Astrocyte of the cerebellum (primary cell): ENCODE measurements at regions not wholly inside any gene's neighbourhood (a gene's known extent, or its start where the extent isn't known, plus 50 kb on each side); places are given as distances from the start of the nearest gene placed in this dataset.
A peak's percentile ranks its signal among the peaks of the same experiment; 100 is the strongest.

Experiments used
- DNase-seq: peaks from one replicate; pipeline ENCODE4 v3.0.0-alpha.2; 2011; ENCODE audit warnings: low read depth
- H3K4me3 ChIP-seq: 2 replicates; pipeline ENCODE4 v1.5.1; 2011; ENCODE audit warnings: mild to moderate bottlenecking, low read depth, low read length, moderate library complexity
- CTCF ChIP-seq: IDR thresholded peaks from 2 replicates; pipeline ENCODE4 v1.5.1; 2012; ENCODE audit warnings: low read length, low read depth, moderate library complexity, mild to moderate bottlenecking; ENCODE audit errors: missing control alignments
- in situ Hi-C: cut with HindIII; loops from 2 replicates; pipeline ENCODE4 v1.10.0; 2017; ENCODE audit warnings: low sequenced_read_pairs

GRCh38 chr18:32576296-32576916 is 105.7 kb upstream of the GAREM1 start:
- in situ Hi-C loops = no loop called here
- peak; percentile 75 for TF ChIP-seq CTCF
- H3K4me3 ChIP-seq = no peak overlapping the region
- DNase-seq = peak; percentile 26

GRCh38 chr18:32566960-32567359 is 96.3 kb upstream of the GAREM1 start:
- in situ Hi-C loops = no loop called here
- no peak for DNase-seq
- no peak overlapping the region for H3K4me3 ChIP-seq
- TF ChIP-seq CTCF = no peak

- no peak for TF ChIP-seq CTCF
- DNase-seq = no peak
- H3K4me3 ChIP-seq = no peak overlapping the region
- in situ Hi-C loops = no loop called here
Observed at GRCh38 chr18:32553640-32554365, 83.1 kb upstream of the GAREM1 start.

- no peak for TF ChIP-seq CTCF
- in situ Hi-C loops = no loop called here
- no peak overlapping the region for H3K4me3 ChIP-seq
- DNase-seq = no peak
Observed at GRCh38 chr18:32553174-32553573, 82.5 kb upstream of the GAREM1 start.

- DNase-seq = peak; percentile 55
- in situ Hi-C loops = no loop called here
- no peak overlapping the region for H3K4me3 ChIP-seq
- peak; percentile 72 for TF ChIP-seq CTCF
Observed at GRCh38 chr18:32552421-32553030, 81.8 kb upstream of the GAREM1 start.

GRCh38 chr18:32550963-32551362 is 80.3 kb upstream of the GAREM1 start:
- DNase-seq = no peak
- in situ Hi-C loops = no loop called here
- peak; percentile 38 for TF ChIP-seq CTCF
- no peak overlapping the region for H3K4me3 ChIP-seq
